ENCODE measurements at regions not wholly inside any gene's neighbourhood (a gene's known extent, or its start where the extent isn't known, plus 50 kb on each side); places are given as distances from the start of the nearest gene placed in this dataset.

- ATAC-seq (no peak), DNase-seq (ENCODE audit: low read depth, low spot score) (no peak), FAIRE-seq (no peak)
- no peak overlapping the region for H2AFZ ChIP-seq (ENCODE audit: control insufficient read depth, low read depth, low read length)
- H3K27ac ChIP-seq (ENCODE audit: control insufficient read depth, insufficient read depth), result no peak overlapping the region
- CTCF ChIA-PET, result no interaction called here
- no peaks in the 10 kb centered on the region for H3K4me1 ChIP-seq (ENCODE audit: control insufficient read depth, insufficient read depth, low read length)
- POLR2A ChIA-PET, result no interaction called here
- H3K9ac ChIP-seq (ENCODE audit: control insufficient read depth, insufficient read depth, low read length), result no peak overlapping the region
- no peak overlapping the region for H3K4me2 ChIP-seq (ENCODE audit: control insufficient read depth, insufficient read depth)
- in situ Hi-C loops (cut with MboI), result no loop called here
- no peak for TF ChIP-seq PBX3 (IDR thresholded peaks at IDR 0.05; ENCODE audit: insufficient replicate concordance, low read depth, low read length)
- TF ChIP-seq EGR1 (IDR thresholded peaks at IDR 0.05; ENCODE audit: borderline replicate concordance in 1 of 2, low read depth in 2 of 2, low read length in 2 of 2), result no peak
- TF ChIP-seq SREBF1 (IDR thresholded peaks at IDR 0.05; ENCODE audit: low read length), result no peak
- TF ChIP-seq ATF2 (IDR thresholded peaks at IDR 0.05; ENCODE audit: low read length), result no peak
- no peak for TF ChIP-seq POLR2AphosphoS2 (IDR thresholded peaks at IDR 0.05; ENCODE audit: low read depth, low read length)
- TF ChIP-seq SMARCA5 (IDR thresholded peaks at IDR 0.05), result no peak
- no peak for TF ChIP-seq MTA3 (IDR thresholded peaks at IDR 0.05; ENCODE audit: borderline replicate concordance, low read length)
- TF ChIP-seq NRF1 (conservative IDR thresholded peaks at IDR 0.05; ENCODE audit: low read depth, low read length), result no peak
- TF ChIP-seq YBX1 (IDR thresholded peaks at IDR 0.05), result no peak
- no peak for TF ChIP-seq ZNF207 (IDR thresholded peaks at IDR 0.05; ENCODE audit: borderline replicate concordance)
- TF ChIP-seq NR2C1 (IDR thresholded peaks at IDR 0.05), result no peak
- TF ChIP-seq CREM (IDR thresholded peaks at IDR 0.05; ENCODE audit: low read depth), result no peak
- TF ChIP-seq IKZF2 (IDR thresholded peaks at IDR 0.05), result no peak
- TF ChIP-seq ZBTB4 (CRISPR knock-in tag; IDR thresholded peaks at IDR 0.05), result no peak
- TF ChIP-seq NKRF (conservative IDR thresholded peaks at IDR 0.05), result no peak
- TF ChIP-seq LARP7 (IDR thresholded peaks at IDR 0.05), result no peak
- no peak for TF ChIP-seq BACH1 (IDR thresholded peaks at IDR 0.05; ENCODE audit: borderline replicate concordance)
- no peak for TF ChIP-seq USF2 (IDR thresholded peaks at IDR 0.05; ENCODE audit: borderline replicate concordance, low read depth, low read length)
- no TSS peak for BruUV-seq (replicated peaks)
- RAD21 ChIA-PET (ENCODE audit: unreplicated experiment), result no interaction called here
- H3K27me3 ChIP-seq (replicated peaks in 1 of 2; ENCODE audit: control insufficient read depth in 2 of 2, insufficient read depth in 2 of 2, low read length in 1 of 2), result no peaks in the 10 kb centered on the region
- H3K9me3 ChIP-seq (replicated peaks; ENCODE audit: control insufficient read depth, insufficient read depth, low read length), result no peaks in the 10 kb centered on the region
- intact Hi-C loops (cut with micrococcal nuclease; ENCODE audit: unreplicated experiment), result no loop called here
- H3K79me2 ChIP-seq (ENCODE audit: control insufficient read depth, insufficient read depth, low read length), result no peaks in the 10 kb centered on the region
- H3K4me3 ChIP-seq, result no peak overlapping the region
- SMC1A ChIA-PET (ENCODE audit: uncharacterized antibody, unreplicated experiment), result no interaction called here
- WGBS (ENCODE audit: insufficient coverage, insufficient replicate concordance, low lambda C conversion rate, missing lambda C conversion rate), result 77% methylated on average over 6 of the region's 6 CpGs
- H4K20me1 ChIP-seq (ENCODE audit: control insufficient read depth, insufficient read depth), result no peaks in the 10 kb centered on the region
- no peaks in the 10 kb centered on the region for H3K36me3 ChIP-seq (ENCODE audit: control insufficient read depth in 2 of 2, insufficient read depth in 2 of 2, low read length in 1 of 2)
Measured at GRCh38 chr4:152087335-152087734, 326.5 kb upstream of the GATB start.

All from GM12878 (cell line).